CD4-positive, alpha-beta T cell treated with Interleukin-4 for 4 hours (primary cell): ENCODE measurements at regions not wholly inside any gene's neighbourhood (a gene's known extent, or its start where the extent isn't known, plus 50 kb on each side); places are given as distances from the start of the nearest gene placed in this dataset.
A peak's percentile ranks its signal among the peaks of the same experiment; 100 is the strongest.
"Not testable (repeated sequence)": the region's sequence is repeated elsewhere in the genome, so short reads cannot be mapped to it uniquely, and the experiment has no call there.

Experiments used
- DNase-seq: peaks from one replicate; pipeline ENCODE4 v3.0.0-alpha.2; 2020

GRCh38 chr1:144140243-144140642 is 168.5 kb upstream of the FAM72C start:
- DNase-seq = not testable (repeated sequence)

- not testable (repeated sequence) for DNase-seq
Observed at GRCh38 chr1:144105006-144105405, 133.2 kb upstream of the FAM72C start.

- peak; percentile 12 for DNase-seq
Observed at GRCh38 chr1:144104000-144104677, 132.4 kb upstream of the FAM72C start.

GRCh38 chr1:144103156-144103880 is 131.5 kb upstream of the FAM72C start:
- peak; percentile 24 for DNase-seq

- peak; percentile 0 for DNase-seq
Observed at GRCh38 chr1:144102046-144102745, 130.4 kb upstream of the FAM72C start.

- peak; percentile 0 for DNase-seq
Observed at GRCh38 chr1:144101397-144102045, 129.7 kb upstream of the FAM72C start.

GRCh38 chr1:144077167-144077841 is 105.5 kb upstream of the FAM72C start:
- DNase-seq = peak; percentile 14

GRCh38 chr1:144076646-144077045 is 104.9 kb upstream of the FAM72C start:
- peak; percentile 0 for DNase-seq

- not testable (repeated sequence) for DNase-seq
Observed at GRCh38 chr1:144070394-144071053, 98.7 kb upstream of the FAM72C start.

GRCh38 chr1:144067042-144067441 is 95.3 kb upstream of the FAM72C start:
- DNase-seq = not testable (repeated sequence)

GRCh38 chr1:144066071-144066813 is 94.5 kb upstream of the FAM72C start:
- not testable (repeated sequence) for DNase-seq

GRCh38 chr1:144065299-144066060 is 93.7 kb upstream of the FAM72C start:
- DNase-seq = not testable (repeated sequence)

GRCh38 chr1:144049365-144049764 is 77.6 kb upstream of the FAM72C start:
- DNase-seq = not testable (repeated sequence)

- DNase-seq = not testable (repeated sequence)
Observed at GRCh38 chr1:144046645-144047044, 74.9 kb upstream of the FAM72C start.

- DNase-seq = peak; percentile 13
Observed at GRCh38 chr1:144045751-144046546, 74.2 kb upstream of the FAM72C start.

GRCh38 chr1:144042251-144042650 is 70.5 kb upstream of the FAM72C start:
- DNase-seq = not testable (repeated sequence)

- not testable (repeated sequence) for DNase-seq
Observed at GRCh38 chr1:144040293-144040692, 68.5 kb upstream of the FAM72C start.

GRCh38 chr1:144034045-144034444 is 62.3 kb upstream of the FAM72C start:
- DNase-seq = not testable (repeated sequence)

GRCh38 chr1:144031550-144031949 is 59.8 kb upstream of the FAM72C start:
- not testable (repeated sequence) for DNase-seq
